NCI-H146 (cell line): ENCODE measurements at regions not wholly inside any gene's neighbourhood (a gene's known extent, or its start where the extent isn't known, plus 50 kb on each side); places are given as distances from the start of the nearest gene placed in this dataset.

Source experiments
- DNase-seq: peaks from one replicate; lab custom pipeline; 2025; lab: John Stamatoyannopoulos, UW

- no peak for DNase-seq
Observed at GRCh38 chr10:79007018-79007417, 61.7 kb upstream of the ZMIZ1 start.

DNA sequence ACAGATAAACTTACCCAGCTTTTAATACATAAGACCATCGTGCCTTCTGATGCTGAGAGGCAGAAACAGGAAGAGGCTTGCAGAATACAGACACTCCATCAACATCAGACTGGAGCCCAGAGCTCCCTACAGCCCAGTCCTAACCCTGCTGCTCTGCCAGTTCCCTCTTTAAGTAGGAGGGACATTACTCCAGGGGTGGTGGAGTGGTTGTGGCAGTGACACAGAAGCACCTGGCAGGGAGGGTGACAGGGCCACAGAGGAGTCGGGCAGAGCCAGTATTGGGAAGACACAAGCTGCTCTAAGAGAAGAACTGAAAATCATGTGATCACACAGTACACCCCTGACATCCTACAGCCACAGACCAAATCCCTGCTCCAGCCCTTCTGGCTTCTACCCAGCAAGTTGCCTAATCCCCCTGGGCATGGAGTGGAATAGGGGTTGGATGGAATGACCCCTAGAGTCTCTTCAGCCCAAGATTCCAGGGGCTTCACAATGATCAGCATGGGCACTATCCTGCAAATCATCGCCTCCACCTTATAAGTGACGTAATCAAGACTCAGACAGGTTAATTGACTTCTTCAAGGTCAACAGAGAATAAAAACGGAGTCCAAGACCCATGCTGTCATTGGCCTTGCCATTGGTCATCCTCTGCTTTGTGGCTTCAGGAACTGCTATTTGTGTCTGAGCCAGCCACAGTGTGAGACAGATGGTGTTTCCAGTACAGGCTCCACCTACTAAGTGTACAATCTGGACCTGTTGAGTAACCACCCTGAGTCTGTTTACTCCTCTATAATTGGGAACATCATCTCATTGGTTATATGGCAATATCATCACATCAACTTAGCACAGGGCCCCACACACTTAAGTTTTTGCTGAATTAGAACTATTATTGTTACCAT is 61.1 kb upstream of the ZMIZ1 start:
- DNase-seq: no peak

- DNase-seq: no peak
Observed at GRCh38 chr10:79009145-79009544, 59.6 kb upstream of the ZMIZ1 start.

- DNase-seq: peak; percentile 39
Observed at GRCh38 chr10:79012567-79012966, 56.2 kb upstream of the ZMIZ1 start.

GRCh38 chr10:79013406-79013987 is 55.3 kb upstream of the ZMIZ1 start:
- DNase-seq: no peak

DNA sequence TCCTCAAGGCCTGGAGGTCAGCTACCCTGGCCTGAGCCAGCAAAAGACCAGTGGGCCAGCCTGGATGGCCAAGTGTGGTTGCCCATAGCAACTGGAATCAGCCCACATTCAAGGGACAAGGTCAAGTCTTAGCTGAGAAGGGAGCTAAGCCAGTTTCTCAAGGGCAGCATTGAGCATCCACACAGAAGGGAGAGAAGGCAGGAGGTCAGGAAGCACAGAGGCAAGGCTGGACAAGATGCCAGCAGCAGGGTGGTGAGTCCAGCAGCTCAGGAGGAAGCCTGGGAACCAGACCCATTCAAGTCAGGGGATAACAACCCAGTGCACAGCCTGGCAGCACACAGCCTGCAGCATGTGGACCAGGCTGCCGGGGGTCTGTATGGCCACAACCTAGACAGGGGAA is 54.0 kb upstream of the ZMIZ1 start:
- DNase-seq: no peak

- DNase-seq: no peak
Observed at GRCh38 chr10:79017882-79018520, 50.8 kb upstream of the ZMIZ1 start.

DNA sequence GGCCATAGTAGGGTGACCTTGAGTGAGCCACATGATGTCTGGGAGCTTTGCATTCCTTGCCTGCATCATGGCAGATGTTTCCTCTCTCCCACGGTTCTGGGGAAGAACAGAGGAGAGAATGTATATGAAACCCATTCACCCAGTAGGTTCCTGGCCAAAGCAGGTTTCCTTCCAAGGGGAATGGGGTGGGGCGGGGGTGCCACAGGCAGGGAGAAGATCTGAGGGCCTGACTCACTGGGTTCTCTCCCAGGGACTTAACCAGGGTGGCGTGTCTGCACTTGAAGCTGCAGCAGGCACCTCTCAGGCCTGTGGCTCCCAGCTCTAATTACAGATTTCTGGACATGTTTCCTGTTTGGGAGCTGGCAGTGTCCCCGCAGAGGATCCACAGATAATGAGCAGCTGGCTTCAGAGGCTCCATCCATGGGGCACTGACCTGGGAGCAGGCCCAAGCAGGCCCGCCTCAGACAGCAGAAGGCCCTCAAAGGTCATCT is 50.2 kb upstream of the ZMIZ1 start:
- peak; percentile 58 for DNase-seq
